ENCODE measurements at regions not wholly inside any gene's neighbourhood (a gene's known extent, or its start where the extent isn't known, plus 50 kb on each side); places are given as distances from the start of the nearest gene placed in this dataset.

DNA sequence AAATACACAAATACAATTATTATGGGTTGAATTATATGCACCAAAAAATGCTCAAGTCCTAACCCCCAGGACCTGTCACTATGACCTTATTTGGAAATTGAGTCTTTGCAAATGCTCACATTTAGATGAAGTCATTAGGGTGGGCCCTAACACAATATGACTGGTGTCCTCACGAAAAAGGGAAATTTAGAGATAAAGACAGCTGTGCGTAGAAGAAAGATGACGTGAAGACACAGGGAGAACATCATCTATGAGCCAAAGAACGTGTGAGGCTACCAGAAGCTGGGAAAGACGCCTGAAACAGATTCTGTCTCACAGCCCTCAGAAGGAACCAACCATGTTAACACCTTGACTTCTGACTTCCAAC lies 259.2 kb downstream of the EMP1 start:
- H3K4me3 Mint-ChIP-seq (ENCODE audit: unreplicated experiment), result no peak overlapping the region
- peaks cover 14% of the 10 kb centered on the region for H3K27me3 Mint-ChIP-seq (ENCODE audit: unreplicated experiment)
- peaks cover 2% of the 10 kb centered on the region for H3K4me1 Mint-ChIP-seq (ENCODE audit: unreplicated experiment)
- no peak for DNase-seq (ENCODE audit: extremely low spot score, unreplicated experiment)
- H3K36me3 Mint-ChIP-seq (ENCODE audit: unreplicated experiment), result no peaks in the 10 kb centered on the region
- no peaks in the 10 kb centered on the region for H3K9me3 Mint-ChIP-seq (ENCODE audit: unreplicated experiment)
- H3K27ac Mint-ChIP-seq (ENCODE audit: unreplicated experiment), result no peak overlapping the region
- TF ChIP-seq, protein P1, sequence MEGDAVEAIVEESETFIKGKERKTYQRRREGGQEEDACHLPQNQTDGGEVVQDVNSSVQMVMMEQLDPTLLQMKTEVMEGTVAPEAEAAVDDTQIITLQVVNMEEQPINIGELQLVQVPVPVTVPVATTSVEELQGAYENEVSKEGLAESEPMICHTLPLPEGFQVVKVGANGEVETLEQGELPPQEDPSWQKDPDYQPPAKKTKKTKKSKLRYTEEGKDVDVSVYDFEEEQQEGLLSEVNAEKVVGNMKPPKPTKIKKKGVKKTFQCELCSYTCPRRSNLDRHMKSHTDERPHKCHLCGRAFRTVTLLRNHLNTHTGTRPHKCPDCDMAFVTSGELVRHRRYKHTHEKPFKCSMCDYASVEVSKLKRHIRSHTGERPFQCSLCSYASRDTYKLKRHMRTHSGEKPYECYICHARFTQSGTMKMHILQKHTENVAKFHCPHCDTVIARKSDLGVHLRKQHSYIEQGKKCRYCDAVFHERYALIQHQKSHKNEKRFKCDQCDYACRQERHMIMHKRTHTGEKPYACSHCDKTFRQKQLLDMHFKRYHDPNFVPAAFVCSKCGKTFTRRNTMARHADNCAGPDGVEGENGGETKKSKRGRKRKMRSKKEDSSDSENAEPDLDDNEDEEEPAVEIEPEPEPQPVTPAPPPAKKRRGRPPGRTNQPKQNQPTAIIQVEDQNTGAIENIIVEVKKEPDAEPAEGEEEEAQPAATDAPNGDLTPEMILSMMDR (IDR thresholded peaks at IDR 0.05), result no peak

DNA sequence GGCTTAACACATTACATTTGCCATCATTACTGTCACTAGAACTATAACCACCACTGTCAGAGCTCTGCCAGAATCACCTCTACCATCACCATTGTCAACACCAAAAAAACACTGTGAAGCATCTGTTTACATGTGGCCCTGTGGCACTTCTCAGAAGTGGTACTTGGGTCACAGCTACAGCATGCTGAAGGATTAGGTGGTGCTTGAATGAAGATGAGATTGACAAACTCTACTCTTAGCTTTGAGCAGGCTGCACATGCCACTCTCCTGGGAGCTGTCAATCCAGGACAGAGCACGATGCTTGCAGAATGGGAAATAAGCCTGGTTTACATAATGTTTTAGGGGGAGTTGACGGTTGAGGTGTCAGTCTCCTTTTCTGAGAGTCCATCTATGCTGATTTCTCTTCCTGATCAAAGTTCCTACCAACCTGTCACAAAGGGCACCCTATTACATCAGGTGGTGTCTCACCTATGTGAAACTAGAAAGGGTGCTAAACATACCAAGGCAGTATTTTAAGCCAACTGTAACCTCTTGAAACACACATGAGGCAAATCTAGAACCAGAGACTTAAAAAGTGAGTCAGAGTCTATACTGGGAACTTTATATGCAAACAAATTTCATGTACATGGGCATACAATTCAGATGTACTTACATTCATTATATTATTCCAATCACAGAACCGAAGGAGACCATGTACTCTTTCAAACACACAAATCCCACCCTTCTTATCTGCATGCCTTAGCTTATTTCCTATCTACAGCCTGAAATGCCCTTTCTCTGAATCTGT lies 258.7 kb downstream of the EMP1 start:
- no peak overlapping the region for H3K4me3 Mint-ChIP-seq (ENCODE audit: unreplicated experiment)
- peaks cover 2% of the 10 kb centered on the region for H3K4me1 Mint-ChIP-seq (ENCODE audit: unreplicated experiment)
- no peak for DNase-seq (ENCODE audit: extremely low spot score, unreplicated experiment)
- TF ChIP-seq, protein P1 (IDR thresholded peaks at IDR 0.05), result no peak
- H3K9me3 Mint-ChIP-seq (ENCODE audit: unreplicated experiment), result no peaks in the 10 kb centered on the region
- H3K27me3 Mint-ChIP-seq (ENCODE audit: unreplicated experiment), result peaks cover 12% of the 10 kb centered on the region
- H3K36me3 Mint-ChIP-seq (ENCODE audit: unreplicated experiment), result no peaks in the 10 kb centered on the region
- H3K27ac Mint-ChIP-seq (ENCODE audit: unreplicated experiment), result no peak overlapping the region

DNA sequence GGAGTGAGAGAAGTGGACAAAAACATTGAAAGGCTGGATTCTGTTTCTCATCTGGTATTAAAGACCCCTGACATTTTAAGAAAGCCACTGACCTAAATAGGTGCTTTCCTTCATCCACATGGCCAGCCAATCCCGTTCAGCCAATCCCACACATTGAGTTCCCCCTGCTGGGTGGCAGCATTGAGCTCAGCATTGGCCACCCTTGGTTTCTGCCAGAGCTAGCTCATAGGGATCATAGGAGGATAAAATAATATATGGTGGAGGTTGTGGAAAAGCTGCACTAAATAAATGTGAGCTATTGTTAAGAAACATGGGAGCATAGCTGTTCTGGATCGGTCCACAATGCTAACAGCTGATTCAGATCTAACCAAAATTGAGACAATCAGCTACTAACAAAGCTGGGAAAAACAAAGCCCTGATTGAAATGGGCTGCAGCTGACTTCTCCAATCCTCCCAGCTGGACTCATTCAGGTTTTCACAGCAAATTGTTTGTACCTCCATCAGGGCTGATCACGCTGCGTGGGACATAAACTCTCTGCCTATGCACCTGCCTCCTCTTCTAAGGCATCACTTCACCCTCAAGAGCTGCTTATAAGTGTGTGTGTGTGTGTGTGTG lies 256.5 kb downstream of the EMP1 start:
- DNase-seq (ENCODE audit: extremely low spot score, unreplicated experiment), result no peak
- no peak overlapping the region for H3K27ac Mint-ChIP-seq (ENCODE audit: unreplicated experiment)
- TF ChIP-seq, protein P1 (IDR thresholded peaks at IDR 0.05), result no peak
- H3K36me3 Mint-ChIP-seq (ENCODE audit: unreplicated experiment), result no peaks in the 10 kb centered on the region
- no peak overlapping the region for H3K4me3 Mint-ChIP-seq (ENCODE audit: unreplicated experiment)
- H3K27me3 Mint-ChIP-seq (ENCODE audit: unreplicated experiment), result no peaks in the 10 kb centered on the region
- no peaks in the 10 kb centered on the region for H3K9me3 Mint-ChIP-seq (ENCODE audit: unreplicated experiment)
- H3K4me1 Mint-ChIP-seq (ENCODE audit: unreplicated experiment), result peaks cover 2% of the 10 kb centered on the region

DNA sequence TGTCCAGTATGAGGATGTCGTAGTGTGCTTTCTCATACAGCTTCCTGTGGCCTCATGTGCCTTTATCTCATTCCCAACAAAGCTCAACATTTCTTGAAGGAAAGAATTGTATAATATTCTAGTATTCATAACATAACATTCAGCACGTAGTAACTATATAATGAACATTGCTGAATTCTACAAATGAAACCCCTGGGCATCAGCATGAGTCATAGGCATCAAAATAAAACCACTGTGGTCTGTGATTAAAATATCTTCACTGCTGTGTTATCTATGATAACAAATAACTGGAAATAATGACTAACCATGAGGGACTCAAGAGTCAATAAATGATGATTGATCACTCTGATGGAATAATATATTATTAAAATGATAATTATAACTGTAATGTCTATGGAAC lies 255.2 kb downstream of the EMP1 start:
- Mint-ChIP-seq H3K9me3 (ENCODE audit: unreplicated experiment) (no peaks in the 10 kb centered on the region), H3K4me1 (ENCODE audit: unreplicated experiment) (peaks cover 2% of the 10 kb centered on the region), H3K36me3 (ENCODE audit: unreplicated experiment) (no peaks in the 10 kb centered on the region), H3K4me3 (ENCODE audit: unreplicated experiment) (no peak overlapping the region), H3K27me3 (ENCODE audit: unreplicated experiment) (peaks cover 6% of the 10 kb centered on the region), H3K27ac (ENCODE audit: unreplicated experiment) (no peak overlapping the region)
- DNase-seq (ENCODE audit: extremely low spot score, unreplicated experiment), result no peak
- TF ChIP-seq, protein P1 (IDR thresholded peaks at IDR 0.05), result no peak

DNA sequence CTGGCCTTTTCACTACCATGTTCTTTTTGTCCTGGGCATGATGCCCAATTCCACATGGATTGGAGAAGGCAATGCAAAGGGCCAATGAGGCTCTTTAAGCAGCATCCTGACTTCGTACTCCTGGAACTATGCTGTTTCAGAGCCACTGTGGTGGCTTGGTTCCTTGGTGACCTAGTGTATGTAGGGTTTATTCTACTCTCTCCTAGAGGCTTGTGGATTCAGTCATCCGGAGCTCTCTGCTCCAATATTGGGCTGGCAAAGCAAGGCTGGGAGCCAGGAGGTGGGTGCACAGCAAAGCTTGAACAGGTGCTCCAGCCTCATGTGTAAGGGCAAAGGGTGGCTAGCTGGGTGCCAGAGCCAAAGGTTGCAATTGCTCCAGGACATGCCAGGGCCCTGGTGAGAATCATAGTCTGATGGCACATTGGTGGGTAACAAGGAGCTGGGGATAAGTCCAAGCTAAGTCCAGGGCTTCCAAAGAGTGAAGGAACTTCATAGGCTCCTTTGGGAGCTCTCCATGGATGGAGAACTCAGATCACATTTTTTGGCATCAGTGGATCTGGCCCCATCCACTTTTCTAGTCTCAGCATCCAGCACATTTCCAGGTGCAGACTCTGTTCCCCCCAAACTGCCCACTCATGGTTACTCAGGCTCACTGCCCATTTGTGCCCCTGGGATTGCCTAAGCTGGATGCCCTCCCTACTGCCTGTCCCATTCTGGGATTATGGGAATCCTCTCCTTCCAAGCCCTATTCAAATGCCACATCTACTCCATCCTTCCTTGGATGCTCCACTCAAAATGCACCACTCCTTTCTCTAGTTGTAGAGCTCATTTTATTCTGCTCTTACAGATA lies 253.9 kb downstream of the EMP1 start:
- TF ChIP-seq, protein P1 (IDR thresholded peaks at IDR 0.05), result no peak
- Mint-ChIP-seq H3K9me3 (ENCODE audit: unreplicated experiment) (peaks cover 3% of the 10 kb centered on the region), H3K36me3 (ENCODE audit: unreplicated experiment) (no peaks in the 10 kb centered on the region), H3K27me3 (ENCODE audit: unreplicated experiment) (peaks cover 6% of the 10 kb centered on the region), H3K4me3 (ENCODE audit: unreplicated experiment) (no peak overlapping the region), H3K27ac (ENCODE audit: unreplicated experiment) (no peak overlapping the region), H3K4me1 (ENCODE audit: unreplicated experiment) (peaks cover 2% of the 10 kb centered on the region)
- no peak for DNase-seq (ENCODE audit: extremely low spot score, unreplicated experiment)

All from osteocyte (in vitro differentiated cells).